H1 (cell line): ENCODE measurements at regions not wholly inside any gene's neighbourhood (a gene's known extent, or its start where the extent isn't known, plus 50 kb on each side); places are given as distances from the start of the nearest gene placed in this dataset.

Source experiments
- CTCF ChIA-PET: fragments of 300-600 bp; sonication (Branson Sonifier 250); formaldehyde crosslinking; loops from one replicate; lab custom pipeline; 2021; ENCODE audit not compliant: partially characterized antibody; lab: Charles Lee
- POLR2A ChIA-PET: fragments of 300-600 bp; sonication (Branson Sonifier 250); formaldehyde crosslinking; loops from one replicate; lab custom pipeline; 2021; ENCODE audit warnings: inconsistent platforms; ENCODE audit not compliant: partially characterized antibody; lab: Charles Lee
- DNase-seq, 2 experiments: peaks; one replicate each; pipeline versions ENCODE4 v3.0.0 to v3.0.0-alpha.2; 2010 to 2022; ENCODE audit warnings: low spot score in 2 of 2, low read depth in 1 of 2, mixed read lengths in 1 of 2
- FAIRE-seq: peaks from 2 replicates; lab custom pipeline; 2011; peaks lifted over from hg19 to GRCh38; lab: Jason Lieb, UNC
- H2AFZ ChIP-seq: 2 replicates; pipeline ENCODE4 v1.8.1; 2012; ENCODE audit warnings: low read length, inconsistent platforms
- H2AK5ac ChIP-seq: 2 replicates; pipeline ENCODE4 v1.6.1; 2013; ENCODE audit warnings: low read depth, low read length
- H2BK120ac ChIP-seq: replicated peaks from 2 replicates; pipeline ENCODE3; 2013; ENCODE audit warnings: low read depth, low read length, inconsistent platforms
- H2BK12ac ChIP-seq: 2 replicates; pipeline ENCODE4 v1.6.1; 2013; ENCODE audit warnings: low read depth, low read length
- H2BK15ac ChIP-seq: 2 replicates; pipeline ENCODE4 v1.6.1; 2013; ENCODE audit warnings: low read length
- H2BK20ac ChIP-seq: 2 replicates; pipeline ENCODE4 v1.6.1; 2013; ENCODE audit warnings: low read length
- H2BK5ac ChIP-seq: 2 replicates; pipeline ENCODE4 v1.6.1; 2013; ENCODE audit warnings: low read depth, low read length
- H3K14ac ChIP-seq: 2 replicates; pipeline ENCODE4 v1.6.1; 2013; ENCODE audit warnings: inconsistent platforms; ENCODE audit not compliant: insufficient read length
- H3K18ac ChIP-seq: 2 replicates; pipeline ENCODE4 v1.6.1; 2013; ENCODE audit warnings: low read length; ENCODE audit errors: extremely low read depth
- H3K23ac ChIP-seq: 2 replicates; pipeline ENCODE4 v1.6.1; 2013; ENCODE audit warnings: inconsistent platforms; ENCODE audit not compliant: insufficient read length
- H3K23me2 ChIP-seq: 2 replicates; pipeline ENCODE4 v1.6.1; 2013; ENCODE audit warnings: low read depth, low read length
- H3K27ac ChIP-seq: 2 replicates; pipeline ENCODE4 v1.6.1; 2011; ENCODE audit warnings: low read depth, low read length, inconsistent platforms
- H3K27me3 ChIP-seq, 4 experiments: replicated peaks in 1 of 4; 1 replicate in 1 of 4; 2 replicates in 3 of 4; pipeline versions ENCODE4 v1.6.1 to v1.8.1; 2011 to 2013; ENCODE audit warnings: low read length in 3 of 4, mild to moderate bottlenecking in 3 of 4, inconsistent platforms in 2 of 4, mixed read lengths in 2 of 4, moderate library complexity in 1 of 4; ENCODE audit not compliant: control insufficient read depth in 3 of 4, insufficient read depth in 3 of 4; ENCODE audit errors: extremely low read depth in 1 of 4
- H3K36me3 ChIP-seq, 4 experiments: 2 replicates each; pipeline versions ENCODE4 v1.6.1 to v1.8.1; 2011 to 2013; ENCODE audit warnings: mild to moderate bottlenecking in 4 of 4, low read length in 3 of 4, moderate library complexity in 2 of 4, control low read depth in 1 of 4, inconsistent platforms in 1 of 4; ENCODE audit not compliant: insufficient read depth in 4 of 4, control insufficient read depth in 2 of 4
- H3K4ac ChIP-seq: replicated peaks from 2 replicates; pipeline ENCODE3; 2013; ENCODE audit warnings: low read length, low read depth, mixed read lengths, inconsistent platforms; ENCODE audit not compliant: insufficient read length
- H3K4me1 ChIP-seq, 4 experiments: replicated peaks in 1 of 4; 1 replicate in 1 of 4; 2 replicates in 3 of 4; pipeline versions ENCODE4 v1.6.1 to v1.8.1; 2011 to 2013; ENCODE audit warnings: low read length in 3 of 4, inconsistent platforms in 2 of 4, mixed read lengths in 1 of 4; ENCODE audit not compliant: insufficient read depth in 4 of 4, control insufficient read depth in 3 of 4
- H3K4me2 ChIP-seq, 2 experiments: 2 replicates each; pipeline versions ENCODE4 v1.6.1 to v1.8.1; 2011 to 2013; ENCODE audit warnings: low read depth in 2 of 2, low read length in 2 of 2, control low read depth in 1 of 2, inconsistent platforms in 1 of 2, mild to moderate bottlenecking in 1 of 2; ENCODE audit not compliant: insufficient read depth in 1 of 2
- H3K4me3 ChIP-seq, 4 experiments: fragments of 200-600, 300-600 bp in 1 of 4; sonication (generic), shearing (Covaris generic), sonication (Bioruptor Twin) in 1 of 4; 2 replicates each; pipeline versions ENCODE4 v1.5.1 to v1.8.1; 2011 to 2016; ENCODE audit warnings: low read length in 4 of 4, low read depth in 3 of 4, control low read depth in 2 of 4, inconsistent platforms in 2 of 4, mild to moderate bottlenecking in 2 of 4, mixed read lengths in 1 of 4, moderate library complexity in 1 of 4; ENCODE audit not compliant: insufficient read depth in 2 of 4; ENCODE audit errors: extremely low read depth in 1 of 4
- H3K56ac ChIP-seq: replicated peaks from 2 replicates; pipeline ENCODE3; 2013; ENCODE audit warnings: low read depth, mild to moderate bottlenecking, mixed read lengths, low read length, inconsistent platforms; ENCODE audit not compliant: insufficient read length
- H3K79me1 ChIP-seq: 2 replicates; pipeline ENCODE4 v1.6.1; 2013; ENCODE audit warnings: low read depth, low read length, control low read depth
- H3K79me2 ChIP-seq, 2 experiments: 2 replicates each; pipeline versions ENCODE4 v1.6.1 to v1.8.1; 2012 to 2013; ENCODE audit warnings: low read length in 2 of 2, mild to moderate bottlenecking in 2 of 2, inconsistent platforms in 1 of 2; ENCODE audit not compliant: insufficient read depth in 2 of 2, control insufficient read depth in 1 of 2
- H3K9ac ChIP-seq, 4 experiments: replicated peaks in 1 of 4; 1 replicate in 1 of 4; 2 replicates in 3 of 4; pipeline versions ENCODE4 v1.6.1 to v1.8.1; 2011 to 2013; ENCODE audit warnings: low read depth in 3 of 4, low read length in 3 of 4, control low read depth in 2 of 4, mild to moderate bottlenecking in 2 of 4, moderate library complexity in 2 of 4, inconsistent platforms in 1 of 4; ENCODE audit errors: extremely low read depth in 1 of 4
- H3K9me3 ChIP-seq, 2 experiments: 2 replicates each; pipeline versions ENCODE4 v1.6.1 to v1.8.1; 2012 to 2013; ENCODE audit warnings: mild to moderate bottlenecking in 2 of 2, moderate library complexity in 2 of 2, control low read depth in 1 of 2, inconsistent platforms in 1 of 2, low read depth in 1 of 2, low read length in 1 of 2, mixed read lengths in 1 of 2; ENCODE audit not compliant: insufficient read depth in 2 of 2
- H4K20me1 ChIP-seq, 2 experiments: replicated peaks in 1 of 2; 2 replicates each; pipeline versions ENCODE3 to v1.8.1; 2011 to 2013; ENCODE audit warnings: inconsistent platforms in 2 of 2, low read length in 2 of 2, mild to moderate bottlenecking in 1 of 2; ENCODE audit not compliant: insufficient read depth in 2 of 2, control insufficient read depth in 1 of 2
- H4K5ac ChIP-seq: 2 replicates; pipeline ENCODE4 v1.6.1; 2013; ENCODE audit warnings: low read length, low read depth, mixed read lengths, inconsistent platforms; ENCODE audit not compliant: insufficient read length
- H4K8ac ChIP-seq: 2 replicates; pipeline ENCODE4 v1.8.0; 2013; ENCODE audit warnings: mild to moderate bottlenecking, moderate library complexity, low read length, inconsistent platforms; ENCODE audit not compliant: insufficient read depth; ENCODE audit errors: extremely low read depth
- H4K91ac ChIP-seq: replicated peaks from 2 replicates; pipeline ENCODE3; 2013; ENCODE audit warnings: low read length, mixed read lengths, inconsistent platforms; ENCODE audit not compliant: insufficient read length
- BRCA1 ChIP-seq: IDR thresholded peaks from 2 replicates; pipeline ENCODE4 v1.6.1; 2012; ENCODE audit warnings: low read depth, low read length, improper control_type of control experiment
- E2F6 ChIP-seq: IDR thresholded peaks from 2 replicates; pipeline ENCODE4 v1.6.1; 2012; ENCODE audit warnings: inconsistent platforms
- EP300 ChIP-seq, 2 experiments: IDR thresholded peaks; 1 replicate in 1 of 2; 2 replicates in 1 of 2; pipeline ENCODE4 v1.6.1; 2011 to 2012; ENCODE audit warnings: low read depth in 2 of 2, low read length in 2 of 2, mild to moderate bottlenecking in 2 of 2, borderline replicate concordance in 1 of 2, inconsistent platforms in 1 of 2, moderate library complexity in 1 of 2
- JUN ChIP-seq: IDR thresholded peaks from 2 replicates; pipeline ENCODE4 v1.6.1; 2011; ENCODE audit warnings: low read depth, mild to moderate bottlenecking, improper control_type of control experiment, low read length
- KDM4A ChIP-seq: IDR thresholded peaks from one replicate; pipeline ENCODE4 v1.7.1; 2012; ENCODE audit warnings: low read depth, mild to moderate bottlenecking, moderate library complexity, low read length, inconsistent platforms; ENCODE audit not compliant: severe bottlenecking
- RAD21 ChIP-seq, 2 experiments: IDR thresholded peaks in 1 of 2; conservative IDR thresholded peaks in 1 of 2; 2 replicates each; pipeline ENCODE4 v1.6.1; 2011; ENCODE audit warnings: low read depth in 2 of 2, low read length in 2 of 2, improper control_type of control experiment in 1 of 2, inconsistent platforms in 1 of 2, mild to moderate bottlenecking in 1 of 2, moderate library complexity in 1 of 2
- SIRT6 ChIP-seq: IDR thresholded peaks from one replicate; pipeline ENCODE4 v1.7.1; 2012; ENCODE audit warnings: low read length, inconsistent platforms
- SP4 ChIP-seq: IDR thresholded peaks from 2 replicates; pipeline ENCODE4 v1.6.1; 2012; ENCODE audit warnings: low read length, inconsistent platforms
- TBP ChIP-seq: IDR thresholded peaks from 2 replicates; pipeline ENCODE4 v1.6.1; 2011; ENCODE audit warnings: low read depth, low read length, improper control_type of control experiment
- whole genome bisulfite sequencing, 2 experiments: shearing (Covaris generic) in 1 of 2; methylation state at CpG; one replicate each; pipeline versions ENCODE4 v1.1.6 to v1.1.7; 2013 to 2015; ENCODE audit warnings: low lambda C conversion rate in 2 of 2, mixed read lengths in 2 of 2, inconsistent platforms in 1 of 2, low coverage in 1 of 2, missing lambda C conversion rate in 1 of 2; ENCODE audit not compliant: insufficient replicate concordance in 2 of 2, insufficient coverage in 1 of 2, insufficient read length in 1 of 2; ENCODE audit errors: extremely low coverage in 1 of 2, missing lambda C conversion rate in 1 of 2; 5-methylcytosine and 5-hydroxymethylcytosine counted together

- WGBS, 2 experiments: 92% methylated on average over 1 of the region's 1 CpG; no CpG with 5 or more reads in 1 of the 2 experiments
- H3K23ac ChIP-seq: no peak overlapping the region
- H4K91ac ChIP-seq: no peak overlapping the region
- DNase-seq (no peak), FAIRE-seq (no peak)
- no peak overlapping the region for H3K27ac ChIP-seq
- H2BK15ac ChIP-seq: no peak overlapping the region
- H4K5ac ChIP-seq: no peak overlapping the region
- H2BK20ac ChIP-seq: no peak overlapping the region
- ChIA-PET POLR2A (no interaction called here), CTCF (interaction anchor here (1.0 kb wide), 1 partner anchor 9 kb away, joined by 3 read pairs; no protein-coding TSS in a partner anchor)
- no peaks in the 10 kb centered on the region for H3K27me3 ChIP-seq
- H4K20me1 ChIP-seq: no peaks in the 10 kb centered on the region
- 0 out of 4 replicates have a peak, but pooled peaks cover under 1 to 2% of the 10 kb centered on the region in 2 experiments for H3K9me3 ChIP-seq
- H3K4ac ChIP-seq: no peak overlapping the region
- no peak overlapping the region for H3K9ac ChIP-seq
- H3K79me2 ChIP-seq: no peaks in the 10 kb centered on the region
- no peak overlapping the region for H2BK12ac ChIP-seq
- H4K8ac ChIP-seq: no peak overlapping the region
- TF ChIP-seq EP300 (IDR thresholded peaks at IDR 0.05; ENCODE audit: borderline replicate concordance in 1 of 2, low read depth in 2 of 2, low read length in 2 of 2): no peak
- TF ChIP-seq E2F6: no peak
- no peak for TF ChIP-seq BRCA1
- TF ChIP-seq KDM4A: no peak
- TF ChIP-seq RAD21 (IDR thresholded peaks at IDR 0.05 in 1 of 2, conservative IDR thresholded peaks at IDR 0.05 in 1 of 2; ENCODE audit: low read depth in 2 of 2, low read length in 2 of 2): no peak
- no peak for TF ChIP-seq SIRT6
- no peak for TF ChIP-seq SP4
- no peak for TF ChIP-seq TBP
- TF ChIP-seq JUN: no peak
- H2BK5ac ChIP-seq: no peak overlapping the region
- no peak overlapping the region for H2BK120ac ChIP-seq
- no peak overlapping the region for H3K56ac ChIP-seq
- no peak overlapping the region for H3K4me2 ChIP-seq
- no peak overlapping the region for H3K18ac ChIP-seq
- H3K79me1 ChIP-seq: no peaks in the 10 kb centered on the region
- H3K4me3 ChIP-seq: no peak overlapping the region
- no peak overlapping the region for H3K14ac ChIP-seq
- no peaks in the 10 kb centered on the region; a peak in 1 of 8 replicates for H3K36me3 ChIP-seq
- H2AFZ ChIP-seq: no peak overlapping the region
- no peak overlapping the region for H2AK5ac ChIP-seq
- no peaks in the 10 kb centered on the region for H3K23me2 ChIP-seq
- peaks cover 0 to 2% (median 0%) of the 10 kb centered on the region in 4 experiments; a peak in 1 of 7 replicates for H3K4me1 ChIP-seq
These were observed 119.9 kb upstream of the IRX6 start for GRCh38 chr16:55204069-55204468.
